ENCODE measurements at regions not wholly inside any gene's neighbourhood (a gene's known extent, or its start where the extent isn't known, plus 50 kb on each side); places are given as distances from the start of the nearest gene placed in this dataset.

DNA sequence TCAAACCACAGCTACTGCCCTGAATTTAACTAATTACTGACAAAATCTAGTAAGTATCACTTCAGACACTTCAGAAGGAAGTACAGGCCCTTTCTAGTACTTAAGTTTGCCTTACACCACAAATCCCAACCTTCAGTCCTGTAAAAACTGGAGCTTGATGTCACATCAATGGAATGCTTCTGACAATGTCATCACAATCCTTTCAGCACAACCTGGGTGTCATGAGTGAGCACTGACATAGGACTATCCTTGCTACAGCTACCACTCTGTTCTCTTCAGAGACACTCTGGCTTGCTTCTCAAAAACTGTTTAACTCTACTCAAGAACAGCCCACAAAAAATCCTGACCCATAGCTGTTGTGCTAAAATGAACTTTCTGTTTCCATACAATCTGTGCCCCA lies 108.2 kb downstream of the RRM1 start:
- Mint-ChIP-seq H3K9me3 (no peaks in the 10 kb centered on the region; the same call in 1 of the 2 replicates), H3K4me1 (ENCODE audit: low read depth) (no peaks in the 10 kb centered on the region), H3K27me3 (ENCODE audit: insufficient read depth) (peaks cover 6% of the 10 kb centered on the region), H3K4me3 (no peak overlapping the region), H3K27ac (no peak overlapping the region), H3K36me3 (ENCODE audit: low read depth) (no peaks in the 10 kb centered on the region)
- TF ChIP-seq, protein P1, sequence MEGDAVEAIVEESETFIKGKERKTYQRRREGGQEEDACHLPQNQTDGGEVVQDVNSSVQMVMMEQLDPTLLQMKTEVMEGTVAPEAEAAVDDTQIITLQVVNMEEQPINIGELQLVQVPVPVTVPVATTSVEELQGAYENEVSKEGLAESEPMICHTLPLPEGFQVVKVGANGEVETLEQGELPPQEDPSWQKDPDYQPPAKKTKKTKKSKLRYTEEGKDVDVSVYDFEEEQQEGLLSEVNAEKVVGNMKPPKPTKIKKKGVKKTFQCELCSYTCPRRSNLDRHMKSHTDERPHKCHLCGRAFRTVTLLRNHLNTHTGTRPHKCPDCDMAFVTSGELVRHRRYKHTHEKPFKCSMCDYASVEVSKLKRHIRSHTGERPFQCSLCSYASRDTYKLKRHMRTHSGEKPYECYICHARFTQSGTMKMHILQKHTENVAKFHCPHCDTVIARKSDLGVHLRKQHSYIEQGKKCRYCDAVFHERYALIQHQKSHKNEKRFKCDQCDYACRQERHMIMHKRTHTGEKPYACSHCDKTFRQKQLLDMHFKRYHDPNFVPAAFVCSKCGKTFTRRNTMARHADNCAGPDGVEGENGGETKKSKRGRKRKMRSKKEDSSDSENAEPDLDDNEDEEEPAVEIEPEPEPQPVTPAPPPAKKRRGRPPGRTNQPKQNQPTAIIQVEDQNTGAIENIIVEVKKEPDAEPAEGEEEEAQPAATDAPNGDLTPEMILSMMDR (IDR thresholded peaks at IDR 0.05) = no peak
- DNase-seq = no peak

DNA sequence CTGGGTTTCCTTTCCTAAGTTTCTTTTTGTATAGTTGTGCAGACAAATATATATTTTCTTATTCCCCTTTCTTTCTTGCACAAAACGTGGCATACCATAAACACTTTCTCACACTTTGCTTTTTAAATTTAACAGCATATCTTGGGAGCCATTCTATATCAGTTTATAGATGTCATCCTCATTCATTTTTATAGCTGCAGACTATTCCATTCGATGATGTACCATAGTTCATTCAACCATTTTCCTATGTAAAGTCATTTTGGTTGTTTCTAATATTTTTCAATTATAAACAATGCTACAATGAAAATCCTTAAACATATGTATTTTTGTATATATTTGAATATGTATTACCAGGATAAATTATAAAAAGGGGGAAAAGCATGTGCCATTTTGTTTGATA lies 102.5 kb downstream of the RRM1 start:
- Mint-ChIP-seq H3K4me3 (no peak overlapping the region), H3K36me3 (ENCODE audit: low read depth) (no peaks in the 10 kb centered on the region), H3K9me3 (no peaks in the 10 kb centered on the region; the same call in 1 of the 2 replicates), H3K4me1 (ENCODE audit: low read depth) (no peaks in the 10 kb centered on the region), H3K27ac (no peak overlapping the region), H3K27me3 (ENCODE audit: insufficient read depth) (peaks cover 6% of the 10 kb centered on the region)
- no peak for DNase-seq
- TF ChIP-seq, protein P1 (IDR thresholded peaks at IDR 0.05) = no peak

DNA sequence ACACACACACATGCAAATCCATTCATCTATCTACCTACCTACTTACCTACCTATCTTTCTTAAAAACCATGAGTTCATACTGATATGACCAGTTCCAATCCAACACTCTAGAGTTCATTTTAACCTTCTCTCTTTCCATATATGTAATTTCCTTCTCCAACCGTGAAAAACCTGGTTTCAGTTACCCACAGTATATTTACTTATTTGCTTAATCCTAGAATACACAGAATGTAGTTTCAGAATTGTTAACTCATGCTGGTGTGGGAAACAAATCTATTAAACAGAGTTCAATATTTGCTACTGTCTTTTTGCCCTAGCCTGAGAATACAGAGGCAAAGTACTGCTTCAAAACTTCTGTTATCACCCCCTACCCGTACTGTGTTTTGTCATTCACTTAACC lies 101.3 kb downstream of the RRM1 start:
- DNase-seq = no peak
- Mint-ChIP-seq H3K27ac (no peak overlapping the region), H3K9me3 (no peaks in the 10 kb centered on the region; the same call in 1 of the 2 replicates), H3K36me3 (ENCODE audit: low read depth) (no peaks in the 10 kb centered on the region), H3K4me3 (no peak overlapping the region), H3K27me3 (ENCODE audit: insufficient read depth) (peaks cover 10% of the 10 kb centered on the region), H3K4me1 (ENCODE audit: low read depth) (no peaks in the 10 kb centered on the region)
- TF ChIP-seq, protein P1 (IDR thresholded peaks at IDR 0.05) = no peak

DNA sequence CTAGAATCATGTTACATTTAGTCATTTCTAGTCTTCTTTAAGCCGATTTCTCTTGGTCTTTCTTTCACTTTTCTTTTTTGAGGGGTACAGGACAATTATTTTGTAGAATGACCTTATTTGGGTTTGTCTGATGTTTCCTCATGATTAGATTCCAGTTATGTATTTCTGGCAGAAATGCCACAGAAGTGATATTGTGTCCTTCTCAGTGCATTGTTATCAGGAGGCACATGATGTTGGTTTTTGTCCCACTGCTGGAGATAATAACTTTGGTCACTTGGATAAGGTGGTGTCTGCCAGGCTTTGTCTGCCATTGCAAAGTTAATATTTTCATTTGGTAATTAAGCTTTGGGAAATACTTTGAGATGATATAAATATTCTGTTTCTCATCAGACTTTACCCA lies 100.3 kb downstream of the RRM1 start:
- Mint-ChIP-seq H3K4me3 (no peak overlapping the region), H3K27me3 (ENCODE audit: insufficient read depth) (peaks cover 10% of the 10 kb centered on the region), H3K27ac (no peak overlapping the region), H3K9me3 (no peaks in the 10 kb centered on the region; the same call in 1 of the 2 replicates), H3K36me3 (ENCODE audit: low read depth) (no peaks in the 10 kb centered on the region), H3K4me1 (ENCODE audit: low read depth) (no peaks in the 10 kb centered on the region)
- no peak for DNase-seq
- TF ChIP-seq, protein P1 (IDR thresholded peaks at IDR 0.05) = no peak

DNA sequence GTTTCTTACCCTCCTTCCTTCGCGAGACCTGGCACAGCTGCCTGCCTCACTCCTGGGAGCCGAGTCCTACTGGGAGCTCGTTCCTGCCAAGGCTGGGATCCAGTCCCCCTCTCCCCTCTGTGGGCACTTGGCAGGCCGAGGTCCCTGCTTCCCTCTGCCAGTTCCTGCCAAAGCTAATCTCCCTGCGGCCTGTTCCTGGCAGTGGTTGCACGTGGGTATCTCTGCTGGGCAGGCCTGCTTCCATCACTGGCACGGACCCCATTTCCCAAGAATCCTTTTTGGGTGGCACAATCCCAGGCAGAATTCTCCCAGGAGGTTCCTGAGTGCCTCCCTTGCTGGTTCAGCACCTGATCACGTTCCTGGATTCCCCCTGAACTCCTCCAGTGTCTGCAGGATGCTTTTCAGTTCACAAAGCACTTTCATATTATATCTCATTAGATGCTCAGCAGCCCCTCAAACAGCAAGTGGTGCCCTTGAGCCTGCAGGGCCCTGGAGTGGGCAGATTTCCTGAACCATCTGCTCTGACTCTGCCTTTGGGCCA lies 96.5 kb downstream of the RRM1 start:
- no peak overlapping the region for H3K4me3 Mint-ChIP-seq
- no peak overlapping the region for H3K27ac Mint-ChIP-seq
- DNase-seq = no peak

More for the DNA sequence above, 96.5 kb downstream of the RRM1 start:
- Mint-ChIP-seq H3K9me3 (no peaks in the 10 kb centered on the region), H3K36me3 (ENCODE audit: low read depth) (no peaks in the 10 kb centered on the region), H3K4me1 (ENCODE audit: low read depth) (no peaks in the 10 kb centered on the region), H3K27me3 (ENCODE audit: insufficient read depth) (peaks cover 10% of the 10 kb centered on the region)
- TF ChIP-seq, protein P1 (IDR thresholded peaks at IDR 0.05) = no peak
